NCI-H460 (cell line): ENCODE measurements at regions not wholly inside any gene's neighbourhood (a gene's known extent, or its start where the extent isn't known, plus 50 kb on each side); places are given as distances from the start of the nearest gene placed in this dataset.
A peak's percentile ranks its signal among the peaks of the same experiment; 100 is the strongest.

Experiments
- DNase-seq: peaks from one replicate; pipeline ENCODE4 v3.0.0-alpha.2; 2016; ENCODE audit warnings: low read depth; ENCODE audit errors: extremely low read depth

DNA sequence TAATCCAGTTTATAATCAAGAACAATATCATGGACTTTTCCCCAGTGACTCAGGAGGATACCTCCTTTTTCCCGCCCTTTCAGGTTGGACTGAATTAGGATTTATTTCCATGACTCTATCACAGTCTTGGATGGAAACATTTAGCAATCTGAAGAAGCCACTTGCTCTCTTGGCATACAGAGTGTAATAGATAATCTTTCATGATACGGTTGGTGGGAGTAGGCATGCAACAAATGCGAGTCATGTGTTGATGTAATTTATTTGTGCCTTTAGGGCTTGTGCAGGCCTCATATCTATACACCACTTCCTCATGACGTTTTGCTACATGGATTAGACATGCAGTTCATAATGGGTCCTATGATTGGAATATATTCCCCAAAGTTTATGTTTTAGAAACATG is 54.2 kb upstream of the MCTP2 start:
- no peak for DNase-seq

DNA sequence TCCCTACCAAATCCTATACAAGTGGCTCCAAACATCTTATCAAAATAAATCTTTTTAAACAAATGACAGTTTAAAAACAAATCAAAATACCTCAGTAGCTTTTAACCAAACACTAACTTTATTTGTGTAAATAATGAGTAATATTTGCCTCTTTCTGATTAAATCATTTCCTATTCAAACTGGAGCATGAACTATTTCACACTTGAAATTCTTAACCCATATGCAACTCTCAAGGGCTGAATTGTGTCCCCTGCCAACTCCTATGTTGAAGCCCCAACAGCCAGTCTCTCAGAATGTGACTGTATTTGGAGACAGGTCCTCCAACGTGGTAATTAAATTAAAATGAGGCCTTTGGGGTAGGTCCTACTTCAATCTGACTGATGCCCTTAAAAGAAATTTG is 55.9 kb upstream of the MCTP2 start:
- no peak for DNase-seq

DNA sequence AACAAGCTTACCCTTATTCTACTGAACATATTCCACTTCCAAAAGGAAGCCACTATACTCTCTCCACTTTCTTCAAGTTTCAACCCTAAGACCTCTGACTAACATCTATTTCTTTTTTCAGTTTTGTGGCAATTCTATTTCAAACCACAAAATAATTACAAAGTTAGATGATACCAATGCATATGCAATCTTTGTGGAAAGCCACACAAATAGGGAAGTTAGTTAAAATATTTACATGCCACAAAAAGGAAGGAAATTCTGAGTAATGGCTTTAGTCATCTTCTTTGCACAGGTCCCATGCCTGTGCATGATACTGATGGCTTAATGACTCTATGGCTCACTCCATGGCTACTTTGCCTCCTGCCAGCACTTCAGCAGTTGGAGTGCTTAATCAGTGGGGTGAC is 57.0 kb upstream of the MCTP2 start:
- no peak for DNase-seq

DNA sequence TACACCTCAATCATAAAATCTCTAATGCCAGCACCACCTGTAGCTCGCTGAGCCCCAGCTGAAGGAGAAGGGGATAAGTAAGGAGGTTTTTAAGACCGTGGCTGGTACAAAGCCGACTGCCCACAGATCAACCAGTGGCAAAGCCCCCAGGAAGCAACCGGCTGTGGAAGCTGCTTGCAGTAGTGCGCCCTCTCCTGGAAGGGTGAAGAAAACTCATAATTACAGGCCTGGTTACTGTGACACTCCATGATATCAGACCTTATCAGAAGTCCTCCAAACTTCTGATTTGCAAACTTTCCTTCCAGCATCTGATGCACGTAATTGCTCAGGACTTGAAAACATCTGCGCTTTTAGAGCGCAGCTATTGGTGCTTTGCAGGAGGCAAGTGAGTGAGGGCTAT is 63.1 kb upstream of the MCTP2 start:
- no peak for DNase-seq

DNA sequence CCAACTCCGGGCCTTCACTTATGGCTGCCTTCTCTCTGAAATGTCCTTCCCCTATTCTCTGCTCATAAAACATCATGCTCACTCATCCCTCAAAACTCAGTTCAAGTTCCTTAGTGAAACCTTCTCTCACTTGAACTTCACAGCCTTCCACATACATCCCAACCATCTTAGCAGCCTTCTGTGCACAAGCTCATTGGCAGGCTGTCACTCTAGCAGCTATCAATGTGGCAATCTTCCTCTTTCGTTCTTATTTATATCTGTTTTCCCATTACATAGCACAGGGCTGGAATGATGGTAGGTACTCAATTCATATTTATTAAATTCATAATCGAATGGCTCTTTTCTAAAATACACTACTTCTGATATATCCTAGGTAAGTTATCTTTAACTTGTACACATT is 66.4 kb upstream of the MCTP2 start:
- DNase-seq = no peak

DNA sequence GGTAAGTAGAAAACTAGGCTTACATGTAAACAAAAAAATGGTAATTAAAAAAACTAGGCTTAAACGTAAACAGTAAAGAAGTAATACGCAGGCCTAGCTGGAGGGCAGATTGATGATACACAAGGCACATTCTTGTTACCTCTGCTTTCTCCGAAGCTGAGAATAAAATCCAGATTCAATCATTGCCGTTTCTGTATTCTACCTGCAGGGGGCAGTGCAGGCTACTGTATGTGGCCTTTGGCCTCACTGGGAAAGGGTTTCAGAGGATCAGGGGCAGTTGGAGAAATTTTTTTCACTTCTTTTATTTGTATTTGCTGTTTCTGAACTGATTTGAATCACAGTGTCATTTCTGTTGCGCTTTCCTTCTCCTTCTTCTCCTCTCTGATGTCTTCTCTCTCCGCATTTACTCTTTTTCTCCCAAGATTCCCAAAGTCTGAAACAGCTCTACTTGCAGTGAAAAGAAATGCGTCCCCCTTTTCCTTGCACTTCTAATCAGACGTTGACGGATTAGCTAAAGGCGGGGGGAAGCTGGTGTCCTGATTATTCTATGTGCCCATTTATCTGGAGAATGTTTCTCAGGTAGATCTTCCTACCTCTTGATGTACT is 67.1 kb upstream of the MCTP2 start:
- DNase-seq = peak; percentile 26

DNA sequence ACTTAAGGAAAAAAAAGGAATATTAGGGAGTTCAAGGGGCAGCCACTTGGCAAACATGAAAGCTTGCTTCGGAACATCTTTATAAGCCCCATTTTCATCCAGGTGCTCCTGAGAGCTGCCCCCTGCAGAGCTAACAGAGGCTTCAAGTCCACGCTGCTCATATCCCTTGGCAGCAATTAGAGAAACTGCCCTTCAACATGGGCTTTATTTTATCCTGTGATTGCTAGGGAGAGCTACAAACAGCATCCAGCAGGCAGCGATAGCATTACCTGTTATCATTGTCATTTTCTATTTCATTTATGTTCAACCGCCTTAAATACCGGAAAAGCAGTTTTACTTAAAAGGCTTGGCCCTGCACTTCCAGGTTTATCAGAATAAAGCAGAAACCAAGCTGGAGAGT is 68.4 kb upstream of the MCTP2 start:
- DNase-seq = no peak

DNA sequence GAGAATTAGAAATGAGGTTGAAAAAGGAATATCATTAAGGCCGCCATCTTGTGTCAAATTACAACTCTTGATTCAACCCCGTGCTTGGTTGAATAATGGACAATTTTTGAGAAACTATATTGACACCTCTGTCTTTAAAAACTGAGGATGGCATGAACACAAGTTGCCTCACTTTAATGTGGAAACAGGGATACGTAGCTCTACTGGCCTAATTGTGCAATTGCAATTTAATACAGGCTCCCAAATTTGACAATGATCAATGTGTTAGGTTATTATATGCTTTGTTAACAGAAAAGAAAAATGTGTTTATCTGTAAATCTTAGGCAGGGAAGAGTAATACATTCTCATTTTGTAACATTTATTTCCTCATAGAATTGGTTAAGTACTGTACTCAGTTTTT is 77.1 kb upstream of the MCTP2 start:
- DNase-seq = no peak

DNA sequence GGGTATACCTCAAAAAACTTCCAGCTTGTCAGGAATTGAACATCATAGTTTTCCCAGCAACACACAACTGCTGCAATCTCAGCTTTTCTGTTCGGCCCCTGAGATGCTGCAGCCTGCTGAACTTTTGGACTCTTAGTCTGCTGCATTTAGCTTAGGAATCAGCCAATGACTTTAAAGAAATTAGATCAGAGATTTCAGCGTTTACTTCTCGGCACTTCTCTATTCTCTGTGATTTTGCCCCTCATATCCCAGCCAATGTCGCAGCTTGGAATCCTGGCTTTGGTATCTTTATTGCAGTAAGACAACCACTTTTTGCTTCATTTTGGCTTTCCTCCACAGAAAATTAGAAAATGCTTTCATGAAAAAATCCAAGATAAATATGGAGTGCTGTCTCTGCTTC is 86.3 kb upstream of the MCTP2 start:
- DNase-seq = no peak

DNA sequence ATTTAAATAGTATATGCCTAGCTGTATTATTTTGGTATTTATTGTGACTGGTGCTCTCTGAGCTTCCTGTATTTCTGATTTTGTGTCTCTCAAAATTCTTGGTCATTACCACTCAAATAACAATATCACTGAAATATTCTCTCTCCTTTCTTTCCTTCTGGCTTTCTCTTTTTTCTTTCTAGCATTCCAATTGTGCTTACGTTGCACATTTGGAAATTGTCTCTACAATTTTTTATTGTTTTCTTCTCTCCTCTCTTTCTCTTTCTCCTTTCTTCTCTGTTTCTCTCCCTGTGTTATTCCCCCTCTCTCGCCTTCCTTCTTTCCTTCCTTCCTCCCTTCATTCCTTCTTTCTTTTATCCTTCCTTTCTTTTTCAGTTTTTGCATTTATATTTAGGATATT is 89.6 kb upstream of the MCTP2 start:
- DNase-seq = no peak

DNA sequence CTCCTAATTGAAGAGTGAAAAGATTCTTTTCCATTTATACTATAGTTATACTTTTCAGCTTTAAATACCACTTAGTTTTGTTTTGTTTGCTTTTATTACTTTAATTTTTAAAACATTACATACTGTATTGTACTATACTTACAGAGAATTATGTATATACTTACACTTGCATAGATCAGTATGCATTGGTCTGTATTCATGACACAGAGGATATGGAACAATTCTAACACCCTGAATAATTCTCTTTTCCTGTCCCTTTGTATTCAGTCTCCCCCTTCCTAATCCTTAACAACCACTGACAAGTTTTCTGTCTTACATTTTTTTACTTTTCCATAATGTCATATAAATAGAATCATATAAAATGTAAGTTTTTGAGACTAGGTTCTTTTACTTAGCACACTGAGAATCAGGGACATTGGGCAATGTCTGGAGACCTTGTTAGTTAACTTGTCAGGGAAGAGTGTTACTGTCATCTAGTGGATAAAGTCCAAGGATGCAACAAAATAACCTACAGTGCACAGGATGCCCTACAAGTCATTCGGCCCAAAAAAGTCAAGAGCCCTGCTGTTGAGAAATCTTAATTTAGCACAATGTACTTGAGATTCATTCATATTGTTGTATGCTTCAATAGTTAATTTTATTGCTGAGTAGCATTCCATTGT is 95.7 kb upstream of the MCTP2 start:
- no peak for DNase-seq

DNA sequence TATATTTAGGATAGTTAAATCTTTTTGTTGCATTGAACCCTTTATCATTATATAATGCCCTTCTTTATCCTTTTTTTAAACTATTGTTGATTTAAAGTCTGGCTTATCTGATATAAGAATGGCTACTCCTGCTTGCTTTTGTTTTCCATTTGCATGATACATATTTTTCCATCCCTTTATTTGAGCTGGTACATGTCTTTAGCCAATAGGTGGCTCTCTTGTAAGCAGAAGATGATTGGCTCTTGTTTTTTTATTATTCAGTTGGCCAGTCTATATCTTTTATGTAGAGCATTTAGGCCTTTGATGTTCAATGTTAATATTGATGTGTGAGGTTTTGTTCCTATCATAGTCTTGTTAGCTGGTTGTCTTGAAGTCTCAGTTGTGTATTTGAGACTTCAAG is 99.5 kb upstream of the MCTP2 start:
- DNase-seq = no peak

DNA sequence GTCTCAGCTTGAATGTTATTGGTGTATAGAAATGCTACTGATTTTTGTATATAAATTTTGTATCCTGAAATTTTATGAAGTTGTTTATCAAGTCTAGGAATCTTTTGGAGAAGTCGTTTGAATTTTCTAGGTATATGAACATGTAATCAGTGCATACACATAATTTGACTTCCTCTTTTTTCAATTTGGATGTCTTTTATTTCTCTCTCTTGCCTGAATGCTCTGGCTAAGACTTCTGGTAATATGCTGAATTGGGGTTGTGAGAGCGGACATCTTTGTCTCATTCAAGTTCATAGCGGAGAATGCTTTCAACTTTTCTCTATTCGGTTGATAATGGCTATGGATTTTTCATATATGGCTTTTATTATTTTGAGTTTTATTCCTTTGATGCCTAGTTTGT is 100.9 kb upstream of the MCTP2 start:
- no peak for DNase-seq

DNA sequence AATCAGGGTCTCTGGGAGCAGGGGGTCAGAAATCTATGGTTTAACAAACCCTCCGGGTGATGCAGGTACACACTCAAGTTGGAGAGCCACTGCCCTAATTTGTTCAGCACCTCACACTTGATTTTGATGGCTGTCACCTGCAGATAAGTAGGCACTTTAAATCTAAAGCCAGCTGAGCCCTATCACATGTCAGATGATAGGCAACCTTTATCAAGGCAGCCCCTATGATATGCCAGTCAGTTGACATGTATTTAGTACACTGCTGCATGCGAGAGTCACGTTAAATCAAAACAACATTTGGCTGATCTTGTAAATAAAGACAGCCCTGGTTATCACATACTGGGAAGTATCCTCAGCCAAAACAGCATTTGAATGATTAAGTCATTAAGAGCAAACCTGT is 104.4 kb upstream of the MCTP2 start:
- no peak for DNase-seq

DNA sequence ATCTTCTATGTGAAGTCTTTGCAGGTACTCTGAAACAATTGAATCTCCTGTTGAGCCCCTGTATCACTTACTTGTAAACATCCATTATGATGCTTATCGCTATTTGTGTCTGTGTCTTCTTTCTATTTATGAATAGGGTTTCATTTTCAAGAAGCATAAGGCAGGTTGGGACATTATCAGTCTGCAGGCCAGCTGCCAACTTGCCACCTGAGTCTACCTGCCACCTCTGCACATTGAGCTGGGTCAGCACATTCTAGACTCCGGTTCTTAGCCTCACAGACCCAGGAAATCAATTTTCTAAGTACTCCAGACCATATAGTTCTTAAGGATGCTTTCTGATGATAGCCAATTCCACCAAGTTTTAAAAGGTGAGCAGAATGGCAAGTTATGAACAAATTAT is 105.7 kb upstream of the MCTP2 start:
- no peak for DNase-seq

DNA sequence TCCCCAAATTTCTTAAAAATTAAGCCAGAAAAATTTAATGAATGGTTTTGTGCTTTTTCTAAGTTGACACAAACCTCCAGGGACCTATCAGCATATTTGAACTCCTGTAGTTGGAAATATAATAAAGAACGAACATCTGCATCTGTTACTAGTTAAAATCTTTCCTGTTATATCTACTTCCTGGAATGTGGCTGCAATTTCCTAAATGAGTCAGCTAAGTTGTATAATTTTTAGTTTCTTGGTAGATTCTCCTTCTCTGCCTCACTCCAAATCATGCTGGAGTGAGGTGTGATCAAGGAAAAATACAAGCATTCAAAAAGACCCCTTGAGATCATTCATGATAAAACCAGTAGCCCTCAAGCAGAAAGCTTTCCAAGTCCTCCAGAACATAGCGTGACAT is 106.2 kb upstream of the MCTP2 start:
- DNase-seq = no peak

DNA sequence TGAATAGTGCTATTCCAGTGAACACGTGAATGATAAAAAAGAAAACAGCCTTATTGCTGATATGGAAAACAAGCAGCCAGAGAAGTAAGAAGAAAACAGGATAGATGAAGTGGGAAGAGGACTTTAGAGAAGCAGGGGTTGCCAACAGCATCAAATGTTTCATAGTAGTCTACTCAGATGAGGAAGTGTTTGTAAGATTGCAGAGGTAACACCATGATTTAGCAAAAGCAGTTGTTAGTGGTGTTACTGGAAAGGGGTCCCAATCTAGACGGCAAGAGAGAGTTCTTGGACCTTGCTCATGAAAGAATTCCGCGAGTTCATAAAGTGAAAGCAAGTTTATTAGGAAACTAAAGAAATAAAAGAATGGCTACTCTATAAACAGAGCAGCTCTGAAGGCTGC is 108.8 kb upstream of the MCTP2 start:
- no peak for DNase-seq

DNA sequence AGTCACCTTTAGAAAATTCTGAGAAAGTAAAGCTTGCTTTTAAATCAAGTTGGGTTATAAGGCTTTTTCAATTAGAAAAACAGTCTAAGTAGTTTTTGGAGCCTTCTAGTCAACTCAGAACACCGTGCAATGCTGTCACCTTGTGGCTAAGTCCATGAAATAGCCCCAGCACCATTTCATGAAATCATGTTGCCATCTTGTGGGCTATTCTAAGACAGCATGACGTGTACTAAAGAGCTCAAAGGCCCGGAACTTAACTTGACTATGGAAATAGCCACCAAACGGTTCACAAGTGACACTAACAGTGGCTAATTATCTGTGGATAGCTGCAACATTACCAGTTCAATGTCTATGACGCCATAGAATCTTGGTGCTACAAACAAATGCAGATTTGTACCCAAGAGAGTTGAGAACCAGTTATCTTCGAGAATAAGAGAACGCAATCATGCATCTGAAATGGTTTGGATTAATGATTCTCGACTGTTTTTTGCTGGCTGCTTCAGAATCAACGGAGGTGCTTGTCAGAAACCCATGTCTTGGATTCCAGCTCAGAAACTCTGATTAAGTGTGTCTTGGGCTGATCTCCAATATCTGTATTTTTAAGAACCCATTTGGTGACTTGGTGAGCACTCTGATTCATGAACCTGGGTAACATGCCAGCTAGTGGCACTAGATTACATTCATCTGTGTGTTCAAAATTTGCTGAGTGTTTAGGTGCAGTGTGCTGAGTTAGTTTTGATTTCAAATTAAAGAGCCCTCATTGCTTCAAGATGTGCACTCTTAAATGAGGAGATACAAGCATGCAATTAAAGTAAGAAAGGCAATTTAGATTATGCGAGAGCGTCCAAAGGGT is 111.2 kb upstream of the MCTP2 start:
- DNase-seq = peak; percentile 72

DNA sequence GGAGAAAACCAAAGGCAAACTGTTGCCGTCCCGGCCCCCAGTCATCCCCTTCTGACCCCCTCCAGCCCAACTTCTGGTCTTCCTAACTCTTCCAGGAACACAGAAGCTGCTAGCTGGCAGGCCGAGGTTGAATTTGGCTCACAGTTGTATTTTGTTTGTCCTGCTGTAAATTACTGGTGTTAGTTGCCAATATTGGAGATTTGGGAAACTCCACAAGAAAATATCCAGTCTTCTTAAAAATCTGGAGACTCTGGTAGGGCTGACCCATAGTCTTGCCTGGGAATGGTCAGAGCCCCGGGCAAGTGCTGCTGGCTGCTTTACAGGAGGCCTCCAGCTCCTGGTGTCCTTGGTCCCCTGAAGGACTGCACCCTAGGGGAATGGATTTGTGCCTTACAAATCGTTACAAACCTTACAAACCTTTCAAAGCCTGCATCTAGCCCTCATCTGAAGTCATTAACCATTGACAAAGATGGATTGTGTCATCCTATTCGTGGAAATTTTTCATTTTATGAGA is 112.0 kb upstream of the MCTP2 start:
- no peak for DNase-seq

DNA sequence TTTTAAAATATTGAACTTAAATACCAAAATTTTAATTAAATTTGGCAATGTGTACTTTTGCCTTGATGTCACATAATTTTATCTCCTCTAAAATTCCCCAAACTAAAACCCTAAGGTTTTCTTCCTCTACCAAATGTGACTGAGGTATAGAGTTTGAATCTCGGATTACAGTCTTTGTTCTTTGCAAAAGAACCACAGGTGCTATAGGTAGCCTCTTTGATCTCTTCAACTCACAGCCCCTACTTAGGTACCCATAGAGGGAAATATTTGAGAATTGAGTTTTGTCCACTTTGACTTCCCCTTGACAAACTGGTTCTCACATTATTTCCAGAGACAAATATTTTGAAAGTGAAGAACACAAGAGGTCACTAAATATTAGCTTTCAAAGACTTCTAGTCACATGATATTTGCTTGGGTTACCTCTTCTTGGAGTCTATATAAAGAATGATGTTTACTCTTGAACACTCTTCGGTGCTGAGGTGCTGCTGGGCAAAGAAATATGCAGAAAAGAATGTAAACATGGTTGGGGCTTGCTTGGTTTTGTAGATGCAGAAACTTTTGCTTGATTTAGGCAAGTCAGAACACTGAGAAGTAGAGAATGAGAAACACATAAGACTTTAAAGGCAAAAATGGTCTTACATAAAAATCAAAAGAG is 120.8 kb upstream of the MCTP2 start:
- DNase-seq = no peak

DNA sequence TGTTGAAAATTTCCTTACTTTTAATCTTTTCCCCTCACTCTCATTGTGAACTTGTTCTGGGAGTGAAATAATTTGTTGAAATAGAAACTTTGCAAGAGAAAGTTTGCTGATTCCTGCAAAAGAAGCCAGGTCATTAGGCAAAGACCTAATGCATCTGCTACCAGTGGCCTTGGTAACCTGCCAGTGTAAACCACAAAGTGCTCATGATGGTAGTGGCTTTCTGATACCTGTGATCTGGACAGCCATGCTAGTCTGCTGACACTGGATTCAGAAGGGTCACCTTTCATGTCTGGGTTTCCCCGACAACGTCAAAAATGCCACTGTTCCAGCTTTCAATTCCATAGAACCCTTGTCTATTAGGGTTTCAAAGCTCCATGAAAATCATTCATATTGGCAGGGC is 123.7 kb upstream of the MCTP2 start:
- DNase-seq = no peak
